ENCODE measurements at regions not wholly inside any gene's neighbourhood (a gene's known extent, or its start where the extent isn't known, plus 50 kb on each side); places are given as distances from the start of the nearest gene placed in this dataset.

- H3K9me3 ChIP-seq (replicated peaks in 1 of 2; ENCODE audit: control insufficient read depth in 1 of 2, insufficient read depth in 1 of 2, low read length in 2 of 2) = no peaks in the 10 kb centered on the region
- H3K27me3 Mint-ChIP-seq (ENCODE audit: low read depth in 3 of 3) = no peaks in the 10 kb centered on the region
- H2AFZ ChIP-seq (ENCODE audit: insufficient read depth, low read depth, low read length, poor library complexity, severe bottlenecking) = no peak overlapping the region
- intact Hi-C loops (cut with micrococcal nuclease) = no loop called here
- DNase-seq = no peak
- H3K9me3 Mint-ChIP-seq = peaks cover 0 to 4% (median 0%) of the 10 kb centered on the region in 7 donors
- H3K4me1 Mint-ChIP-seq = no peaks in the 10 kb centered on the region
- H3K36me3 ChIP-seq (replicated peaks in 1 of 2; ENCODE audit: control insufficient read depth in 1 of 2, insufficient read depth in 2 of 2, low read length in 2 of 2) = no peaks in the 10 kb centered on the region
- H3K27me3 ChIP-seq (ENCODE audit: control insufficient read depth in 2 of 2, insufficient read depth in 2 of 2, low read length in 2 of 2) = no peaks in the 10 kb centered on the region
- no peak overlapping the region for H3K4me3 Mint-ChIP-seq
- no peak overlapping the region for H3K27ac Mint-ChIP-seq
- no peaks in the 10 kb centered on the region for H4K20me1 ChIP-seq (ENCODE audit: insufficient read depth, low read length)
- H3K79me2 ChIP-seq (ENCODE audit: insufficient read depth, low read length) = no peaks in the 10 kb centered on the region
- 40% methylated on average over 1 of the region's 1 CpG for WGBS (ENCODE audit: insufficient coverage)
- H3K4me3 ChIP-seq (replicated peaks in 1 of 3; ENCODE audit: low read depth in 2 of 3, low read length in 3 of 3) = no peak overlapping the region
- no peaks in the 10 kb centered on the region for H3K36me3 Mint-ChIP-seq
- no peak overlapping the region for H3K9ac ChIP-seq (ENCODE audit: insufficient read depth, low read length, poor library complexity, severe bottlenecking)
- TF ChIP-seq CTCF (IDR thresholded peaks at IDR 0.05) = no peak
- no peak overlapping the region for H3K4me2 ChIP-seq (replicated peaks; ENCODE audit: extremely low read depth, low read length, poor library complexity, severe bottlenecking)
- H3K27ac ChIP-seq (ENCODE audit: low read depth in 1 of 2, low read length in 2 of 2) = no peak overlapping the region
- no peaks in the 10 kb centered on the region for H3K4me1 ChIP-seq (ENCODE audit: control insufficient read depth in 1 of 2, insufficient read depth in 2 of 2, low read length in 2 of 2)
These were observed 371.9 kb upstream of the NWD2 start for GRCh38 chr4:36872679-36873078.

- H3K79me2 ChIP-seq (ENCODE audit: insufficient read depth, low read length) = no peaks in the 10 kb centered on the region
- TF ChIP-seq CTCF (IDR thresholded peaks at IDR 0.05) = no peak
- no peaks in the 10 kb centered on the region for H3K9me3 ChIP-seq (replicated peaks in 1 of 2; ENCODE audit: control insufficient read depth in 1 of 2, insufficient read depth in 1 of 2, low read length in 2 of 2)
- no peaks in the 10 kb centered on the region for H4K20me1 ChIP-seq (ENCODE audit: insufficient read depth, low read length)
- DNase-seq = no peak
- no peaks in the 10 kb centered on the region for H3K36me3 ChIP-seq (replicated peaks in 1 of 2; ENCODE audit: control insufficient read depth in 1 of 2, insufficient read depth in 2 of 2, low read length in 2 of 2)
- WGBS (ENCODE audit: insufficient coverage) = no CpG with 5 or more reads among the region's 3 CpGs
- H3K4me1 ChIP-seq (ENCODE audit: control insufficient read depth in 1 of 2, insufficient read depth in 2 of 2, low read length in 2 of 2) = no peaks in the 10 kb centered on the region
- no peaks in the 10 kb centered on the region for H3K27me3 ChIP-seq (ENCODE audit: control insufficient read depth in 2 of 2, insufficient read depth in 2 of 2, low read length in 2 of 2)
- H3K9me3 Mint-ChIP-seq = peaks cover 0 to 10% (median 2%) of the 10 kb centered on the region in 7 donors
- no peak overlapping the region for H3K27ac ChIP-seq (ENCODE audit: low read depth in 1 of 2, low read length in 2 of 2)
- no peaks in the 10 kb centered on the region for H3K36me3 Mint-ChIP-seq
- no peaks in the 10 kb centered on the region for H3K27me3 Mint-ChIP-seq (ENCODE audit: low read depth in 3 of 3)
- H3K4me3 ChIP-seq (replicated peaks in 1 of 3; ENCODE audit: low read depth in 2 of 3, low read length in 3 of 3) = no peak overlapping the region
- H3K4me1 Mint-ChIP-seq = no peaks in the 10 kb centered on the region
- no peak overlapping the region for H3K27ac Mint-ChIP-seq
- intact Hi-C loops (cut with micrococcal nuclease) = no loop called here
- H3K9ac ChIP-seq (ENCODE audit: insufficient read depth, low read length, poor library complexity, severe bottlenecking) = no peak overlapping the region
- no peak overlapping the region for H2AFZ ChIP-seq (ENCODE audit: insufficient read depth, low read depth, low read length, poor library complexity, severe bottlenecking)
- no peak overlapping the region for H3K4me2 ChIP-seq (replicated peaks; ENCODE audit: extremely low read depth, low read length, poor library complexity, severe bottlenecking)
- H3K4me3 Mint-ChIP-seq = no peak overlapping the region
These were observed 360.4 kb upstream of the NWD2 start for GRCh38 chr4:36884151-36884550.
